Spleen (tissue), 11 donors: ENCODE measurements at regions not wholly inside any gene's neighbourhood (a gene's known extent, or its start where the extent isn't known, plus 50 kb on each side); places are given as distances from the start of the nearest gene placed in this dataset.

Source experiments
- DNase-seq: peaks from one replicate; pipeline ENCODE4 v3.0.0-alpha.2; 2020
- H3K27ac ChIP-seq, 8 donors: fragments of 200-600 bp; sonication (generic) in 7 of 8; 1 replicate in 4 of 8; 2 replicates in 4 of 8; pipeline versions ENCODE4 v1.5.0 to v1.8.0; 2016 to 2021; ENCODE audit warnings: inconsistent platforms in 4 of 8, mild to moderate bottlenecking in 4 of 8, moderate library complexity in 1 of 8
- H3K27me3 ChIP-seq, 7 donors: fragments of 200-600 bp; sonication (generic) in 6 of 7; replicated peaks in 1 of 7; 1 replicate in 4 of 7; 2 replicates in 3 of 7; pipeline versions ENCODE4 v1.5.0 to v1.8.0; 2016 to 2021; ENCODE audit warnings: inconsistent platforms in 3 of 7, mild to moderate bottlenecking in 1 of 7
- H3K36me3 ChIP-seq, 6 donors: fragments of 200-600 bp; sonication (generic) in 5 of 6; 1 replicate in 4 of 6; 2 replicates in 2 of 6; pipeline versions ENCODE4 v1.5.0 to v1.8.0; 2016 to 2021; ENCODE audit warnings: inconsistent platforms in 2 of 6
- H3K4me1 ChIP-seq, 6 donors: fragments of 200-600 bp; sonication (generic) in 5 of 6; 1 replicate in 3 of 6; 2 replicates in 3 of 6; pipeline versions ENCODE4 v1.5.0 to v1.8.0; 2016 to 2021; ENCODE audit warnings: inconsistent platforms in 3 of 6
- H3K4me3 ChIP-seq, 8 donors: fragments of 200-600 bp; sonication (generic) in 7 of 8; 1 replicate in 4 of 8; 2 replicates in 4 of 8; pipeline versions ENCODE4 v1.5.0 to v1.8.0; 2016 to 2021; ENCODE audit warnings: inconsistent platforms in 4 of 8, mild to moderate bottlenecking in 4 of 8, moderate library complexity in 2 of 8
- H3K9me3 ChIP-seq, 8 donors: fragments of 200-600 bp; sonication (generic) in 7 of 8; 1 replicate in 4 of 8; 2 replicates in 4 of 8; pipeline versions ENCODE4 v1.5.0 to v1.8.0; 2016 to 2021; ENCODE audit warnings: inconsistent platforms in 4 of 8
- CTCF ChIP-seq, 11 experiments: fragments of 200-600 bp in 7 of 11; fragments of 450-650 bp in 4 of 11; sonication (generic) in 4 of 11; IDR thresholded peaks in 8 of 11; conservative IDR thresholded peaks in 3 of 11; 1 replicate in 7 of 11; 2 replicates in 4 of 11; pipeline versions ENCODE4 v1.4.0 to v1.8.0; 2016 to 2021; ENCODE audit warnings: antibody characterized with exemption in 11 of 11, inconsistent platforms in 4 of 11, mild to moderate bottlenecking in 1 of 11
- POLR2A ChIP-seq, 3 donors: fragments of 450-650 bp; IDR thresholded peaks; one replicate each; pipeline ENCODE4 v1.5.1; 2017; ENCODE audit warnings: antibody characterized with exemption in 3 of 3, mild to moderate bottlenecking in 1 of 3
- POLR2AphosphoS5 ChIP-seq, 3 donors: sonication (generic); formaldehyde crosslinking; IDR thresholded peaks; one replicate each; pipeline ENCODE4 v1.5.1; 2017; ENCODE audit warnings: antibody characterized with exemption in 3 of 3
- WGBS, 5 donors: extraction: QIAGEN DNeasy Blood & Tissue Kit in 3 of 5; methylation state at CpG; one replicate each; pipeline versions ENCODE4 v1.1.5 to v1.1.7; 2013 to 2018; 5-methylcytosine and 5-hydroxymethylcytosine counted together
- intact Hi-C: fragments of 100-400 bp; cut with DNase I; formaldehyde crosslinking; loops from one replicate; pipeline ENCODE4 v1.15.0; 2023; ENCODE audit warnings: low total_unique reads
- donor health status: healthy with polysubstance abuse.
- donor health status: DM: no; HTN: no; CAD: no; lungs with moderate emphysema.
- donor health status: DM: no; HTN: no; CAD: no.
- donor health status: Bipolar disorder and iron deficiency.
- donor health status: healthy.
- donor health status: DM: no; HTN: no; CAD: no.
- donor health status: DM: yes; HTN: yes; CAD: no.

- intact Hi-C loops = no loop called here
- no peaks in the 10 kb centered on the region for H3K27me3 ChIP-seq
- no peak for DNase-seq
- WGBS, 5 donors = 61 to 98% (median 91%) methylated on average over 2 to 6 of the region's 6 CpGs
- TF ChIP-seq POLR2AphosphoS5 (IDR thresholded peaks at IDR 0.05) = no peak
- TF ChIP-seq POLR2A (IDR thresholded peaks at IDR 0.05) = no peak
- no peak for TF ChIP-seq CTCF (IDR thresholded peaks at IDR 0.05 in 8 of 11, conservative IDR thresholded peaks at IDR 0.05 in 3 of 11)
- no peak overlapping the region for H3K27ac ChIP-seq
- H3K9me3 ChIP-seq = peaks cover 0 to 32% (median 3%) of the 10 kb centered on the region in 8 donors
- no peaks in the 10 kb centered on the region for H3K4me1 ChIP-seq
- no peak overlapping the region for H3K4me3 ChIP-seq
- no peaks in the 10 kb centered on the region for H3K36me3 ChIP-seq
Measured at GRCh38 chr13:24606486-24607170, 73.6 kb upstream of the ATP12A start.

DNA sequence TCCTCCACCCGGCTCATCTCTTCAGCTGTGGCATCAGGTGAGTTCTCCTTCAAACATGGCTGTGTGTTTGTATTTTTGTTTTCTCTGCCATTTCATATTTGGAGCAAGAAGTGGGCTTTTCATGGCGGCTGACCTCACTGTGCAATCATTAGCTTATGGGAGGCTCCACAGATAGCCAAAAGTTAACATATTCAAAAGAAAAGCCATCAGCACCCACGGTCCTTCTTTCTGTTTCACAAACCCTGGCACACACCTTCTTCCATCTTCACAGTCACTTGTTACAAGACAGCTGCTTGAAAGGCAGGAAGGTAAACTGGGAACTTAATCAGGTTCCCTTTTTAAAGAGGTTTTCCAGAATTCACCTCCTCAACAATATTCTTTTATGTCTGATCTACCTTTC lies 69.3 kb upstream of the ATP12A start:
- H3K9me3 ChIP-seq = peaks cover 0 to 3% (median 0%) of the 10 kb centered on the region in 8 donors

GRCh38 chr13:24612726-24613125 lies 67.5 kb upstream of the ATP12A start:
- peaks cover 0 to 6% (median 0%) of the 10 kb centered on the region in 6 donors for H3K4me1 ChIP-seq
- TF ChIP-seq POLR2AphosphoS5 (IDR thresholded peaks at IDR 0.05) (no peak), CTCF (IDR thresholded peaks at IDR 0.05 in 8 of 11, conservative IDR thresholded peaks at IDR 0.05 in 3 of 11) (no peak), POLR2A (IDR thresholded peaks at IDR 0.05) (no peak)
- no peak for DNase-seq
- H3K9me3 ChIP-seq = no peaks in the 10 kb centered on the region
- WGBS, 5 donors = 94 to 97% (median 97%) methylated on average over 9 of the region's 9 CpGs
- H3K36me3 ChIP-seq = no peaks in the 10 kb centered on the region
- intact Hi-C loops = no loop called here
- H3K27ac ChIP-seq = no peak overlapping the region
- H3K27me3 ChIP-seq = no peaks in the 10 kb centered on the region
- no peak overlapping the region for H3K4me3 ChIP-seq

More for the DNA sequence above, 69.3 kb upstream of the ATP12A start:
- DNase-seq = no peak
- Histone ChIP-seq H3K27me3 (no peaks in the 10 kb centered on the region), H3K4me1 (peaks cover 0 to 3% (median 0%) of the 10 kb centered on the region in 6 donors), H3K36me3 (no peaks in the 10 kb centered on the region), H3K4me3 (no peak overlapping the region), H3K27ac (no peak overlapping the region)
- intact Hi-C loops = no loop called here
- TF ChIP-seq POLR2AphosphoS5 (IDR thresholded peaks at IDR 0.05) (no peak), CTCF (IDR thresholded peaks at IDR 0.05 in 8 of 11, conservative IDR thresholded peaks at IDR 0.05 in 3 of 11) (no peak), POLR2A (IDR thresholded peaks at IDR 0.05) (no peak)
- WGBS, 5 donors = 79 to 88% (median 84%) methylated on average over 3 of the region's 3 CpGs

DNA sequence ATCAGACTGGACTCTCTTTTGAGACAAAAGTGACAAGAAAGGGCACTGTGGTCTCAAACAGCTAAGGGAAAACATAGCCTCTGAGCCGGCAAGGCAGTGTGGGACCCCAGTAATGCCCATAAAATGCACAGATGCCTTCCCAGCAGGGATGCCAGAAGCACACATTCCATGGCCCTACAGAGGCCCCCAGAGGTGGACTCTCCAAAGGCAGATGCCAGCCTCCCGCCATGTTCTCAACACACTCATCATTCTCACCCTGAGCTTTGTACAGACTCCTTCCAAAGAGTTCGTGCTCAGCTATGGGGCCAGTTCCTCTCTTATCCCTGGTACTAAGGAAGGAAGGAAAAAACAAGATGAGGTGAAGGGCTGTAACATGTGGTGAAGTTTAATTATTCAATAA lies 67.1 kb upstream of the ATP12A start:
- no peak for TF ChIP-seq CTCF (IDR thresholded peaks at IDR 0.05 in 8 of 11, conservative IDR thresholded peaks at IDR 0.05 in 3 of 11)
- TF ChIP-seq POLR2AphosphoS5 (IDR thresholded peaks at IDR 0.05) = no peak
- TF ChIP-seq POLR2A (IDR thresholded peaks at IDR 0.05) = no peak
- 83 to 93% (median 89%) methylated on average over 3 of the region's 3 CpGs for WGBS, 5 donors
- Histone ChIP-seq H3K27me3 (no peaks in the 10 kb centered on the region), H3K9me3 (no peaks in the 10 kb centered on the region), H3K4me3 (no peak overlapping the region), H3K36me3 (no peaks in the 10 kb centered on the region), H3K27ac (no peak overlapping the region), H3K4me1 (peaks cover 0 to 10% (median under 1%) of the 10 kb centered on the region in 6 donors)
- intact Hi-C loops = no loop called here
- DNase-seq = no peak
